Uterus (tissue), 3 donors: ENCODE measurements at regions not wholly inside any gene's neighbourhood (a gene's known extent, or its start where the extent isn't known, plus 50 kb on each side); places are given as distances from the start of the nearest gene placed in this dataset.

Experiments used
- DNase-seq, 2 donors: peaks; one replicate each; pipeline ENCODE4 v3.0.0-alpha.2; 2019 to 2020
- H3K27ac ChIP-seq, 2 donors: fragments of 200-600 bp; sonication (generic); 1 replicate in 1 of 2; 2 replicates in 1 of 2; pipeline ENCODE4 v1.5.1; 2016 to 2018
- H3K27me3 ChIP-seq, 2 donors: fragments of 200-600 bp; sonication (generic); one replicate each; pipeline ENCODE4 v1.5.1; 2018 to 2019; ENCODE audit warnings: control low read depth in 1 of 2
- H3K36me3 ChIP-seq, 2 donors: fragments of 200-600 bp; sonication (generic); one replicate each; pipeline ENCODE4 v1.5.1; 2019; ENCODE audit warnings: control low read depth in 1 of 2
- H3K4me1 ChIP-seq, 2 donors: fragments of 200-600 bp; sonication (generic); one replicate each; pipeline ENCODE4 v1.5.1; 2018 to 2019; ENCODE audit warnings: control low read depth in 1 of 2
- H3K4me3 ChIP-seq, 2 donors: fragments of 200-600 bp; sonication (generic); 1 replicate in 1 of 2; 2 replicates in 1 of 2; pipeline ENCODE4 v1.5.1; 2018 to 2019; ENCODE audit warnings: mild to moderate bottlenecking in 1 of 2
- H3K9me3 ChIP-seq, 2 donors: fragments of 200-600 bp; sonication (generic); one replicate each; pipeline ENCODE4 v1.5.1; 2019; ENCODE audit warnings: control low read depth in 1 of 2
- POLR2A ChIP-seq, 2 donors: fragments of 450-650 bp; IDR thresholded peaks; one replicate each; pipeline ENCODE4 v1.6.1; 2016; ENCODE audit warnings: antibody characterized with exemption in 2 of 2, mild to moderate bottlenecking in 1 of 2, moderate library complexity in 1 of 2
- intact Hi-C: fragments of 100-400 bp; cut with DNase I; formaldehyde crosslinking; loops from one replicate; pipeline ENCODE4 v1.15.1; 2023; ENCODE audit warnings: low total_unique reads
- TF ChIP-seq, protein P1 (sequence below), 4 experiments: fragments of 200-600 bp in 2 of 4; fragments of 450-650 bp in 2 of 4; sonication (generic) in 2 of 4; IDR thresholded peaks; one replicate each; pipeline ENCODE4 v1.5.1; 2016 to 2019; ENCODE audit warnings: antibody characterized with exemption in 4 of 4, mild to moderate bottlenecking in 2 of 4, moderate library complexity in 1 of 4
- donor health status: DM: yes; HTN: yes; CAD: no.

DNA sequence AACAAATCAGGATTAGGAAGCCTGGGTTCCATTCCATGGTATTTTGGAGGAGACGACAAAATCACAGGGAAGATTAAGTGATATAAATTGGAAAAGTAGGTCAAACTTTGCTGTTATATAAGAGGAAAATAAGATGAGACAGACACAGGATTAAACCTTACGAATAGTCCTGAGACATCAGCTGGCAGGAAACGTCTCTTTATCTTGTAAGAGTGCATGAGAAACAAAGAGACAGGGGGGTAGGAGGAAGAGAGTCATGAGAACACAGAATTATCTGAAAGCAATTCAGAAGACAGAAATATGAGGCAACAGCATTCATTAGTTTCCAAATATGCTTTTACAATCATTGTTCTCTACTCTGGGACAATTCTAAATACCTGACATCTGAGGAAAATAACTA lies 310.6 kb upstream of the MIR17HG start:
- intact Hi-C loops, result no loop called here
- DNase-seq, result no peak
- Histone ChIP-seq H3K4me3 (no peak overlapping the region), H3K4me1 (no peaks in the 10 kb centered on the region), H3K36me3 (no peaks in the 10 kb centered on the region), H3K27ac (no peak overlapping the region), H3K9me3 (no peaks in the 10 kb centered on the region), H3K27me3 (no peaks in the 10 kb centered on the region)
- TF ChIP-seq, protein P1, sequence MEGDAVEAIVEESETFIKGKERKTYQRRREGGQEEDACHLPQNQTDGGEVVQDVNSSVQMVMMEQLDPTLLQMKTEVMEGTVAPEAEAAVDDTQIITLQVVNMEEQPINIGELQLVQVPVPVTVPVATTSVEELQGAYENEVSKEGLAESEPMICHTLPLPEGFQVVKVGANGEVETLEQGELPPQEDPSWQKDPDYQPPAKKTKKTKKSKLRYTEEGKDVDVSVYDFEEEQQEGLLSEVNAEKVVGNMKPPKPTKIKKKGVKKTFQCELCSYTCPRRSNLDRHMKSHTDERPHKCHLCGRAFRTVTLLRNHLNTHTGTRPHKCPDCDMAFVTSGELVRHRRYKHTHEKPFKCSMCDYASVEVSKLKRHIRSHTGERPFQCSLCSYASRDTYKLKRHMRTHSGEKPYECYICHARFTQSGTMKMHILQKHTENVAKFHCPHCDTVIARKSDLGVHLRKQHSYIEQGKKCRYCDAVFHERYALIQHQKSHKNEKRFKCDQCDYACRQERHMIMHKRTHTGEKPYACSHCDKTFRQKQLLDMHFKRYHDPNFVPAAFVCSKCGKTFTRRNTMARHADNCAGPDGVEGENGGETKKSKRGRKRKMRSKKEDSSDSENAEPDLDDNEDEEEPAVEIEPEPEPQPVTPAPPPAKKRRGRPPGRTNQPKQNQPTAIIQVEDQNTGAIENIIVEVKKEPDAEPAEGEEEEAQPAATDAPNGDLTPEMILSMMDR (IDR thresholded peaks at IDR 0.05), result no peak
- no peak for TF ChIP-seq POLR2A (IDR thresholded peaks at IDR 0.05)

DNA sequence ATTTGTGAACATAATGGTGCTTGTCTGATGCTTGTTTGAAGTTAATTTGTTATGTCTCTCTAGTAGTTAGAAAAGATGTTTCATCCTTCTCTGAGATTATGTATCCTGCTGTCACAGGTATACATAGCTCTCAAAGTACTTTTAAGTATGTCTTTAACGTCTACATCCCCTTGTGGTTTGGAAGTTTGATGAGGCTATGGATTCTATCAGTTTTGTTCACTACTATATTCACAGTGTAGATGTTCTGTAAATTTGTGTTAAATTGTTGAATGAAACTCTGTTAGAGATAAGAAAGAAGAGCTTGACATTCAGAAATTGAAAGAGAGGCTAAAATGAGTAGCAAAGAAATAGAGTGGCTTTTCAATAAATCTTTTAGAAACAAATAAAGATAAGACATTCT lies 304.6 kb upstream of the MIR17HG start:
- no peak overlapping the region for H3K27ac ChIP-seq
- no peaks in the 10 kb centered on the region for H3K27me3 ChIP-seq
- intact Hi-C loops, result no loop called here
- no peaks in the 10 kb centered on the region for H3K4me1 ChIP-seq
- DNase-seq, result no peak
- H3K9me3 ChIP-seq, result no peaks in the 10 kb centered on the region
- H3K36me3 ChIP-seq, result no peaks in the 10 kb centered on the region
- TF ChIP-seq POLR2A (IDR thresholded peaks at IDR 0.05), result no peak
- TF ChIP-seq, protein P1 (IDR thresholded peaks at IDR 0.05), result no peak
- H3K4me3 ChIP-seq, result no peak overlapping the region

DNA sequence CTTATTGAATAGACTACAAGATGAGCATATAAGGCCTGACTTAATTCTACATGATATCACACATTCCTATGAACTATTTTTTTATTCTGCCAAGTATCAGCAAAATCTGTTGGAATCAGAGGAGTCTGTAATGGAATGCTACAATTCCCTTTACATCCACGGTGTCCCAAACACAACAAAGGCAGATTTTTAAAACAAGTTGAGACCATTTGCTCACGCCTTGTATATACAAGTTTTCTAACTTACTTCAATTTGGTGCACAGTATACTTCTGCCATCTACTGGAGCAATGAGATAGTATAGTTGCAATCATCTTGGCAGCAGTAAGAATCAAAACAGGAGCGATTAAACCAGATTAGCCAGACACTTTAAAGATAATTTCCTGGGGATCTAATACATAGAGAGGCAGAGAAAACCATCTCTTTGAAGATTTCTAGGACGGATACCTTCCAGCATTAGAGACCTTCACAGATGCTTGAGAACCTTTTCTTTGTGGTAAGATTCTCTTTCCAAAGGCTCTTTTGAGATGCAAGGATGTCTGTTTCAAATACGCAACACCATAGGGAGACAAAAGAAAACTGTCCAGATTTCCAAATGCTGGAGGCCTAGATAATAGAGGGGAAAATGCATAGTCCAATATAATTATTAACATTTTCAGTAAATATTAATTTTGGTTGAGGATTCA lies 302.0 kb upstream of the MIR17HG start:
- H3K36me3 ChIP-seq, result no peaks in the 10 kb centered on the region
- H3K27ac ChIP-seq, result no peak overlapping the region
- intact Hi-C loops, result no loop called here
- DNase-seq, result no peak
- H3K9me3 ChIP-seq, result no peaks in the 10 kb centered on the region
- no peak overlapping the region for H3K4me3 ChIP-seq
- no peaks in the 10 kb centered on the region for H3K27me3 ChIP-seq
- no peak for TF ChIP-seq POLR2A (IDR thresholded peaks at IDR 0.05)
- TF ChIP-seq, protein P1 (IDR thresholded peaks at IDR 0.05), result no peak
- no peaks in the 10 kb centered on the region for H3K4me1 ChIP-seq

DNA sequence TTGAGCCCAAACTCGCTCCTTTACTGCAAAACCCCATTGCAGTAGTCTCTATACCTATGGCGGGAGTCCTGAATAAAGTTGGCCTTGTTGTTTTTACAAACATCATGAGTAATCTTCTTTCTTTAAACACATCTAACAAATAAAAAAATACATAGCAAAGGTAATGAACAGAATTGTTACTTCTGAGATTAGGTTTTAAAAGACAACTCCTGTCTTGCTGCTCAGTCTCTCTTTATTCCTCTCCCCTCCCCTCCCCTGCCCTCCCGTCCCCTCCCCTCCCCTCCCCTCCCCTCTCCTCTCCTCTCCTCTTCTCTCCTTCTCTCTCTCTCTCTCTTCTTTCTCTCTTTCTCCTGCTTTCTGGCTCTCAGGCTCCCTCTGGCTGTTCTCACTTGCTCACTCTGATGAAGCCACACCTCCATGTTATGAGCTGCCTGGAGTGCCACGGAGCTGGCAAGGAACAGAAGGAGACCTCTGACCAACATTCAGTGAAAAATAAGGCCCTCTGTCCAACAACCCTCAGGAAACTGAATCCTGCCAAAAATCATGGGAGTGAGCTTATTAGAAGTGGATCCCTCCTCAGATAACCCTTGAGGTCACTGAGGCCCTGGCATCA lies 300.7 kb upstream of the MIR17HG start:
- no peak for TF ChIP-seq POLR2A (IDR thresholded peaks at IDR 0.05)
- TF ChIP-seq, protein P1 (IDR thresholded peaks at IDR 0.05), result no peak
- H3K27ac ChIP-seq, result no peak overlapping the region
- H3K27me3 ChIP-seq, result no peaks in the 10 kb centered on the region
- no peaks in the 10 kb centered on the region for H3K36me3 ChIP-seq
- H3K9me3 ChIP-seq, result no peaks in the 10 kb centered on the region
- no peak overlapping the region for H3K4me3 ChIP-seq
- DNase-seq, result no peak
- no peaks in the 10 kb centered on the region for H3K4me1 ChIP-seq
- intact Hi-C loops, result no loop called here

DNA sequence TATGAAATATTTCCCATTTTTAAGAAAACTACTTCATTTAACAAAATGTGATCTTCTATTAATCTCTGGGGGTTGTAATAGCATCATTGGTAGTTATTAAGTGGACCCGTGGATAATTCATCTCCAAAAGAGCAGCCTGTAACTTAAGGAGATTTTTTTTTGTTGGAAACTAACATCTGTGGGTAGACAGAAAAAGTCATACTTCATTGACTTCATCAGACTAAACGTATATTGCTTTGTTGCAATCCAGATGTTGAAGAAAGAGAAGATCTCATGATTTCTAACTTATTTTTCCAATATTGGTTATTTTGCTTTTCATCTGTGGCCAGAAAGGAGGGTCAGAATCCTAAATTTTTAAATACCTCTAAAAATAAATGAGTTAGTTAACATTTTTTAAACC lies 296.5 kb upstream of the MIR17HG start:
- Histone ChIP-seq H3K4me1 (no peaks in the 10 kb centered on the region), H3K4me3 (no peak overlapping the region), H3K27ac (no peak overlapping the region), H3K27me3 (no peaks in the 10 kb centered on the region), H3K36me3 (no peaks in the 10 kb centered on the region), H3K9me3 (no peaks in the 10 kb centered on the region)
- TF ChIP-seq, protein P1 (IDR thresholded peaks at IDR 0.05), result no peak
- no peak for TF ChIP-seq POLR2A (IDR thresholded peaks at IDR 0.05)
- intact Hi-C loops, result no loop called here
- DNase-seq, result no peak
